Nephron (organoid): ENCODE measurements at regions not wholly inside any gene's neighbourhood (a gene's known extent, or its start where the extent isn't known, plus 50 kb on each side); places are given as distances from the start of the nearest gene placed in this dataset.
"Not testable (repeated sequence)": the region's sequence is repeated elsewhere in the genome, so short reads cannot be mapped to it uniquely, and the experiment has no call there.

Experiments
- H3K27ac Mint-ChIP-seq, 3 experiments: 2 replicates each; pipeline ENCODE4 v1.8.0; 2020; ENCODE audit warnings: mixed read lengths in 3 of 3, mild to moderate bottlenecking in 2 of 3, moderate library complexity in 1 of 3
- H3K27me3 Mint-ChIP-seq: 2 replicates; pipeline ENCODE4 v1.8.0; 2021; ENCODE audit warnings: low read depth, mild to moderate bottlenecking, moderate library complexity, mixed read lengths
- H3K36me3 Mint-ChIP-seq: 2 replicates; pipeline ENCODE4 v1.8.0; 2020; ENCODE audit warnings: low read depth, mixed read lengths
- H3K4me1 Mint-ChIP-seq: 2 replicates; pipeline ENCODE4 v1.8.0; 2020; ENCODE audit warnings: mixed read lengths
- H3K4me3 Mint-ChIP-seq, 3 experiments: 2 replicates each; pipeline ENCODE4 v1.8.0; 2020; ENCODE audit warnings: mild to moderate bottlenecking in 3 of 3, mixed read lengths in 3 of 3, moderate library complexity in 2 of 3
- H3K9me3 Mint-ChIP-seq: 2 replicates; pipeline ENCODE4 v1.8.0; 2020; ENCODE audit warnings: mixed read lengths
- TF ChIP-seq, protein P1 (sequence below), 3 experiments: fragments of 200-600 bp; sonication (generic); IDR thresholded peaks; one replicate each; pipeline ENCODE4 v1.5.0; 2021; ENCODE audit warnings: antibody characterized with exemption in 3 of 3; ENCODE audit not compliant: unreplicated experiment in 3 of 3

DNA sequence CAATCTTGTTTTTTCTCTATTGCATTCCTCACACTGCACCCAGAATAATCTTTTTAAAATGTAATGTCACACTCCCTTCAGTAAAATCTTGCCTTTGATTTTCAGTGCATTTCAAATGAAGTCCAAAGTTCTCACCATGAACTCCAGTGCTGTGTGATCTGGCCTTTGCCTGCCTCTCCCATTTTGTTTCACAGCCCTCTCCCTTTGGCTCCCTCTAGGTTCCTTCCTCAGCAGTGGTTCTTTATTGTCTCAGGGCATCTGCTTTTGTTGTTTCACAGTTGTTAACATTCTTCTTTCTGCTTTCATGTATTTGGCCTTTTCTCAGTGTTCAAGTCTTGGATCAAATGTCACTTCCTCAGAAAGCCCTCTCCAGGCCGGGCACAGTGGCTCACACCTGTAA is 84.5 kb upstream of the AMN1 start:
- TF ChIP-seq, protein P1, sequence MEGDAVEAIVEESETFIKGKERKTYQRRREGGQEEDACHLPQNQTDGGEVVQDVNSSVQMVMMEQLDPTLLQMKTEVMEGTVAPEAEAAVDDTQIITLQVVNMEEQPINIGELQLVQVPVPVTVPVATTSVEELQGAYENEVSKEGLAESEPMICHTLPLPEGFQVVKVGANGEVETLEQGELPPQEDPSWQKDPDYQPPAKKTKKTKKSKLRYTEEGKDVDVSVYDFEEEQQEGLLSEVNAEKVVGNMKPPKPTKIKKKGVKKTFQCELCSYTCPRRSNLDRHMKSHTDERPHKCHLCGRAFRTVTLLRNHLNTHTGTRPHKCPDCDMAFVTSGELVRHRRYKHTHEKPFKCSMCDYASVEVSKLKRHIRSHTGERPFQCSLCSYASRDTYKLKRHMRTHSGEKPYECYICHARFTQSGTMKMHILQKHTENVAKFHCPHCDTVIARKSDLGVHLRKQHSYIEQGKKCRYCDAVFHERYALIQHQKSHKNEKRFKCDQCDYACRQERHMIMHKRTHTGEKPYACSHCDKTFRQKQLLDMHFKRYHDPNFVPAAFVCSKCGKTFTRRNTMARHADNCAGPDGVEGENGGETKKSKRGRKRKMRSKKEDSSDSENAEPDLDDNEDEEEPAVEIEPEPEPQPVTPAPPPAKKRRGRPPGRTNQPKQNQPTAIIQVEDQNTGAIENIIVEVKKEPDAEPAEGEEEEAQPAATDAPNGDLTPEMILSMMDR (IDR thresholded peaks at IDR 0.05; ENCODE audit: unreplicated experiment in 3 of 3): peak in 2 of 3 experiments; percentile 13 to 14
- Mint-ChIP-seq H3K36me3 (no peaks in the 10 kb centered on the region), H3K9me3 (no peaks in the 10 kb centered on the region), H3K4me1 (no peaks in the 10 kb centered on the region), H3K27ac (peak overlapping the region; percentile 0 to 30 (median 11)), H3K4me3 (no peak overlapping the region), H3K27me3 (peaks cover 4% of the 10 kb centered on the region)

DNA sequence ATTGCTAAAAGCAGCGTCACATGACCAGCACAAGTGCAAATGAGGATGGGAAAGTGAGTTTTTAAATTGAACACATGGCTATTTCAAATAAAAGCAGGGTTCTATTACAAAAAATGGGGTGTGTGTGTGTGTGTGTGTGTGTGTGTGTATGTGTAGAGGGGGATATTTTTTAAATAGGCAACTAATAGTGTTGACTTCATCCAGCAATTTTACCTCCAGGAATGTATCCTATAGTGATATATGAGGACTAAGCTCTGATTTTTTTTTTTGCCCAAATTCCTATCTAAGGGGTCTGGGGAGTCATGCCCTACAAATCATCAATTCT is 78.9 kb upstream of the AMN1 start:
- TF ChIP-seq, protein P1 (IDR thresholded peaks at IDR 0.05; ENCODE audit: unreplicated experiment in 3 of 3): no peak
- Mint-ChIP-seq H3K36me3 (no peaks in the 10 kb centered on the region), H3K27ac (no peak overlapping the region), H3K27me3 (peaks cover 4% of the 10 kb centered on the region), H3K9me3 (no peaks in the 10 kb centered on the region), H3K4me3 (no peak overlapping the region), H3K4me1 (no peaks in the 10 kb centered on the region)

DNA sequence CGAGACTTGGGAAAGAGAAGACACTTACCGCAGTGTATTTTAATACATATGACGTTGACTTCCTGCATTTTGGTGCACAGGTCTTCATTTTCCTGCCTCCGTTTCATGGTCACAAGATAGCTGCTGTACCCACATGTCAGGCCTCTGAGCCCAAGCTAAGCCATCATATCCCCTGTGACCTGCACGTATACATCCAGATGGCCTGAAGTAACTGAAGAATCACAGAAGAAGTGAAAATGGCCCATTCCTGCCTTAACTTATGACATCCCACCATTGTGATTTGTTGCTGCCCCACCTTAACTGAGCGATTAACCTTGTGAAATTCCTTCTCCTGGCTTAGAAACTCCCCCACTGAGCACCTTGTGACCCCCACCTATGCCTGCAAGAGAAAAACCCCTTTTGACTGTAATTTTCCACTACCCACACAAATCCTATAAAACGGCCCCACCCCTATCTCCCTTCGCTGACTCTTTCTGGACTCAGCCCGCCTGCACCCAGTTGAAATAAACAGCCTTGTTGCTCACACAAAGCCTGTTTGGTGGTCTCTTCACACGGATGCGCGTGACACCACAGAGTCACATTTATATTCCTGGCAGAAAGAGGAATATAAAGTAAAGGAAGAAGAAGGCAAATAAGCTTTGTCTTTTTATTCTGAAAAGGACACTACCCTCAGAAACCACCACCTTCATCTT is 78.4 kb upstream of the AMN1 start:
- H3K27me3 Mint-ChIP-seq, H3K9me3 Mint-ChIP-seq, H3K36me3 Mint-ChIP-seq, H3K4me1 Mint-ChIP-seq, H3K27ac Mint-ChIP-seq, H3K4me3 Mint-ChIP-seq: not testable (repeated sequence)

DNA sequence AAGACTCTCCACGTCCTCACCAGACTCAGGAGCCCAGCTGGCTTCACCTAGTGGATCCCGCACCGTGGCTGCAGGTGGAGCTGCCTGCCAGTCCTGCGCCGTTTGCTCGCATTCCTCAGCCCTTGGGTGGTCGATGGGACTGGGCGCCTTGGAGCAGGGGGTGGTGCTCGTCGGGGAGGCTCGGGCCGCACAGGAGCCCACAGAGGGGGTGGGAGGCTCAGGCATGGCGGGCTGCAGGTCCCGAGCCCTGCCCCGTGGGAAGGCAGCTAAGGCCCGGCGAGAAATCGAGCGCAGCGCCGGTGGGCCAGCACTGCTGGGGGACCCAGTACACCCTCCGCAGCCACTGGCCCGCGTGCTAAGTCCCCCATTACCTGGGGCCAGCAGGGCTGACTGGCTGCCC is 76.9 kb upstream of the AMN1 start:
- not testable (repeated sequence) for H3K27ac Mint-ChIP-seq, H3K4me1 Mint-ChIP-seq, H3K36me3 Mint-ChIP-seq, H3K4me3 Mint-ChIP-seq, H3K9me3 Mint-ChIP-seq, H3K27me3 Mint-ChIP-seq

DNA sequence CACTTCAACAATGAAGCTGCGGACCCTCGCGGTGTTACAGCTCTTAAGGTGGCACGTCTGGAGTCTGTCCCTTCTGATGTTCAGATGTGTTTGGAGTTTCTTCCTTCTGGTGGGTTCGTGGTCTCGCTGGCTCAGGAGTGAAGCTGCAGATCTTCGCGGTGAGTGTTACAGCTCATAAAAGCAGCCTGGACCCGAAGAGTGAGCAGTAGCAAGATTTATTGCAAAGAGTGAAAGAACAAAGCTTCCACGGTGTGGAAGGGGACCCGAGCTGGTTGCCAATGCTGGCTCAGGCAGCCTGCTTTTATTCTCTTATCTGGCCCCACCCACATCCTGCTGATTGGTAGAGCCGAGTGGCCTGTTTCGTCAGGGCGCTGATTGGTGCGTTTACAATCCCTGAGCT is 75.9 kb upstream of the AMN1 start:
- not testable (repeated sequence) for H3K27me3 Mint-ChIP-seq, H3K4me3 Mint-ChIP-seq, H3K27ac Mint-ChIP-seq, H3K36me3 Mint-ChIP-seq, H3K9me3 Mint-ChIP-seq, H3K4me1 Mint-ChIP-seq

DNA sequence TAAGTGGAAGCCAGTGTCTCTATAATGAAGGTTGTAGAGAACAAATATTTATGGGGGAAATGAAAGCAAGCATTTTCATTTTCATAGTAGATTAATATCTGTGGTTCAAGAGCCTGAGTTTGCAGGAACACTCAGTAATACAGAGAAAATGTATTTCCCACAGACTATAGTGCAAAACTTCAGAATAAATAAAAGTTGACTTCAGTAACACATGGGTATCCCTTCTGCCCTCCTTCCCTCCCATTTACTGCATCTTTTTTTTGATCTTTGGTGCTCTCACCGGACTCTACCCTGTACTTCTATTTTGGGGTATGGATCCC is 75.3 kb upstream of the AMN1 start:
- Mint-ChIP-seq H3K27me3 (peaks cover 1% of the 10 kb centered on the region), H3K9me3 (no peaks in the 10 kb centered on the region), H3K36me3 (no peaks in the 10 kb centered on the region), H3K4me1 (no peaks in the 10 kb centered on the region), H3K27ac (no peak overlapping the region), H3K4me3 (no peak overlapping the region)
- TF ChIP-seq, protein P1 (IDR thresholded peaks at IDR 0.05; ENCODE audit: unreplicated experiment in 3 of 3): no peak

DNA sequence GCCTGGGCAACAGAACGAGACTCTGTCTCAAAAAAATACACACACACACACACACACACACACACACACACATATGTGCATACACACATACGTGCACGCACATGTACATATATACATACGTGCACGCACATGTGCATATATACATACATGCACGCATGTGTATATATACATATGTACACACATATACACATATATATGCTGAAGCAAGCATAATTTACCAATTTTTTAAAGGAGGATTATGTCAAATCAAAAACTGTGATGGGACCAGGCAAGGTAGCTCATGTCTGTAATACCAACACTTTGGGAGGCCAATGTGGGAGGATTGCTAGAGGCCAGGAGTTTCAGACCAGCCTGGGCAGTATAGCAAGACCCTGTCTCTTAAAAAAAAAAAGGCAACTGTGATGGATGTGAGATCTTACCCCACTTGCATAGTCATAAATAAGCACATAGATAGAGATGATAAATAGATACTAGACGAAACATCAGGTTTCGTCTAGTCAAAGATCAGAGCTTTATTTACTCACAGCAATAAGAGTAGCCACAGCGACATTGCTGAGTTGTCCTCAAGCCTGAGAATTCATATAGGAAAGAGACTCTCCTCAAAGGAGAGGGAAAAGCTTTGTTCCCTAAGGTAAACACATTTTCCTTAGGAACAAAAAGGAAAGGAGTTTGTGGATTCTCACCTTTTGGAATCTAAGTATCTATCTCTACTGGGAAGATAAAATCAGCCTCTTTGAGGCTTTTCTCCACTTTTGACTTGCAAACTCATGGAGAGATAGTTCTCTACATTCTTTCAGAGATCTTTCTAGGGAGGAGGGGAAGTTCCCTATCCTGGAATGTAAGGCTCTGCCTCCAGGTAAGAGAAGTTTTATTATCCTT is 74.7 kb upstream of the AMN1 start:
- Mint-ChIP-seq H3K27ac (no peak overlapping the region), H3K36me3 (no peaks in the 10 kb centered on the region), H3K9me3 (no peaks in the 10 kb centered on the region), H3K27me3 (no peaks in the 10 kb centered on the region), H3K4me3 (no peak overlapping the region), H3K4me1 (no peaks in the 10 kb centered on the region)
- TF ChIP-seq, protein P1 (IDR thresholded peaks at IDR 0.05; ENCODE audit: unreplicated experiment in 3 of 3): no peak
